GM12872 (cell line): ENCODE measurements at regions not wholly inside any gene's neighbourhood (a gene's known extent, or its start where the extent isn't known, plus 50 kb on each side); places are given as distances from the start of the nearest gene placed in this dataset.

Experiments
- CTCF ChIP-seq: IDR thresholded peaks from 3 replicates; pipeline ENCODE4 v1.5.1; 2011; ENCODE audit warnings: low read depth, mild to moderate bottlenecking, low read length, moderate library complexity; ENCODE audit not compliant: insufficient read depth

GRCh38 chr13:59276436-59276835 lies 887.3 kb downstream of the DIAPH3 start:
- no peak for TF ChIP-seq CTCF

- TF ChIP-seq CTCF: no peak
Observed at GRCh38 chr13:59277106-59277505, 886.6 kb downstream of the DIAPH3 start.

- no peak for TF ChIP-seq CTCF
Observed at GRCh38 chr13:59279028-59279427, 884.7 kb downstream of the DIAPH3 start.

GRCh38 chr13:59279576-59279975 lies 884.2 kb downstream of the DIAPH3 start:
- TF ChIP-seq CTCF: no peak

- TF ChIP-seq CTCF: no peak
Observed at GRCh38 chr13:59280297-59280696, 883.4 kb downstream of the DIAPH3 start.

GRCh38 chr13:59281453-59281852 lies 882.3 kb downstream of the DIAPH3 start:
- no peak for TF ChIP-seq CTCF

- TF ChIP-seq CTCF: no peak
Observed at GRCh38 chr13:59299584-59299983, 864.1 kb downstream of the DIAPH3 start.
